Gastroesophageal sphincter (tissue), 3 donors: ENCODE measurements at regions not wholly inside any gene's neighbourhood (a gene's known extent, or its start where the extent isn't known, plus 50 kb on each side); places are given as distances from the start of the nearest gene placed in this dataset.

Experiments
- EP300 ChIP-seq: sonication (generic); formaldehyde crosslinking; IDR thresholded peaks from one replicate; pipeline ENCODE4 v1.6.1; 2017; ENCODE audit warnings: antibody characterized with exemption, mild to moderate bottlenecking
- POLR2A ChIP-seq, 2 donors: fragments of 450-650 bp; IDR thresholded peaks; one replicate each; pipeline ENCODE4 v1.6.1; 2017; ENCODE audit warnings: antibody characterized with exemption in 2 of 2, mild to moderate bottlenecking in 2 of 2, moderate library complexity in 1 of 2
- POLR2AphosphoS5 ChIP-seq: sonication (generic); formaldehyde crosslinking; IDR thresholded peaks from one replicate; pipeline ENCODE4 v1.6.1; 2017; ENCODE audit warnings: antibody characterized with exemption
- TF ChIP-seq, protein P1 (sequence below), 4 experiments: fragments of 200-600 bp in 2 of 4; fragments of 450-650 bp in 2 of 4; sonication (generic) in 1 of 4; IDR thresholded peaks; one replicate each; pipeline ENCODE4 v1.5.1; 2017 to 2019; ENCODE audit warnings: antibody characterized with exemption in 4 of 4, mild to moderate bottlenecking in 2 of 4, moderate library complexity in 2 of 4

DNA sequence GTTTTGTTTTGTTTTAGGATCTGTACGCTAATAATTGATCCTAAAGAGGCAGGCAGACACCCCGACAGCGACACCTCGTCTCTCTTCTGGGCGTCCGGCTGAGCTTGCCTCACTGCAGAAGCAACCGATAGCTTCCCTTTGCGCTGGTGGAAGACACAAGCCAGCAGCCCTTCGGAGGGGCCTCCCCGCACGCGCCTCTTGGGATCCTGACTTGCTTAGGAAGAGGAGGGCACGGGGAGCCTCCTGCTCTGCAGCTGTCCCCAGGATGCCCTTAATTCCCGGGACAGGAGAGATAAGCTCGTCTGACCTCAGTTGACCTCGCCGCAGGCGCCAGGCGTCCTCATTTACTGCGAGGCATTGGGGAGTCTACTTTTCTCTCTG lies 94.0 kb downstream of the CD83 start:
- TF ChIP-seq, protein P1, sequence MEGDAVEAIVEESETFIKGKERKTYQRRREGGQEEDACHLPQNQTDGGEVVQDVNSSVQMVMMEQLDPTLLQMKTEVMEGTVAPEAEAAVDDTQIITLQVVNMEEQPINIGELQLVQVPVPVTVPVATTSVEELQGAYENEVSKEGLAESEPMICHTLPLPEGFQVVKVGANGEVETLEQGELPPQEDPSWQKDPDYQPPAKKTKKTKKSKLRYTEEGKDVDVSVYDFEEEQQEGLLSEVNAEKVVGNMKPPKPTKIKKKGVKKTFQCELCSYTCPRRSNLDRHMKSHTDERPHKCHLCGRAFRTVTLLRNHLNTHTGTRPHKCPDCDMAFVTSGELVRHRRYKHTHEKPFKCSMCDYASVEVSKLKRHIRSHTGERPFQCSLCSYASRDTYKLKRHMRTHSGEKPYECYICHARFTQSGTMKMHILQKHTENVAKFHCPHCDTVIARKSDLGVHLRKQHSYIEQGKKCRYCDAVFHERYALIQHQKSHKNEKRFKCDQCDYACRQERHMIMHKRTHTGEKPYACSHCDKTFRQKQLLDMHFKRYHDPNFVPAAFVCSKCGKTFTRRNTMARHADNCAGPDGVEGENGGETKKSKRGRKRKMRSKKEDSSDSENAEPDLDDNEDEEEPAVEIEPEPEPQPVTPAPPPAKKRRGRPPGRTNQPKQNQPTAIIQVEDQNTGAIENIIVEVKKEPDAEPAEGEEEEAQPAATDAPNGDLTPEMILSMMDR (IDR thresholded peaks at IDR 0.05) = no peak
- TF ChIP-seq POLR2A (IDR thresholded peaks at IDR 0.05) (no peak), EP300 (no peak), POLR2AphosphoS5 (no peak)
